GM21390 (cell line): ENCODE measurements at regions not wholly inside any gene's neighbourhood (a gene's known extent, or its start where the extent isn't known, plus 50 kb on each side); places are given as distances from the start of the nearest gene placed in this dataset.

Experiments
- ATAC-seq: cut with Tn5 transposase; IDR thresholded peaks from one replicate; pipeline ENCODE4 v1.9.1; 2021; ENCODE audit not compliant: unreplicated experiment

GRCh38 chr2:226233388-226233787 is 566.2 kb downstream of the IRS1 start:
- ATAC-seq, result no peak

DNA sequence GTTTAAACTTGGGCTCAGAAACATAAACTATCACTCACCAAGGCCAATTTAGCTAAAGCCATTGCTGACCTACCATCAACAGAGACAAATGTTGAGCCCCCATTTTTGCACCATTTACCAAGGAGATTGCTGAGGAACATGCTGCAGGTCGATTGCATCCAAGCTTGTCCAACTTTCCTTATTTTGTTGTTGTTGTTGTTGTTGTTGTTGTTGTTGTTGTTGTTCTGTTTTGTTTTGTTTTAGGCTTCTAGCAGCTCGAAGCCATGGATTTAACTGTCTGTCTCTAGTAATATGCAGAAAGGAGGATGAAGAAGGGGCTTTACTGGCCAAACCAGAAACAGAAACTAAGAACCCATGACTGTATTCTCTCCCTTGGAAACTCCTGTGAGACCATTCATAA is 571.5 kb downstream of the IRS1 start:
- ATAC-seq, result no peak

DNA sequence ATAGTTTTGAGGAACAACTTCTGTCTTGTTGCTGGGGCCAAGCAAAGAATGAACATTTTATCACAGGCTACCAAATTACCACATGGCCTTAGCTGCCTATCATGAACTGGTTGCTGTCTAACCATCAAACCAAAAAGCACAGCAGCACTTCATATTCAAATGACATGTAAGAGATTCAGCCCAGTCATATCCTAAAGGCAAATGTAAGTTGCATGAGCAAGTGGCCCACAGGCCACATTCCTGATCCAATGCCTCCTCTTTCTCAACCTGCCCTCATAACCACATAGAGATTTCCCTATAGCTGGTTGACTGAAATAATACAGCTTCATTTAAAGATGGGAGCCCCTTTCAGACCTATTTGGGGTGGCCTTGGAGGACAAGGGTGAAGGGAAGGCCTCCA is 572.3 kb downstream of the IRS1 start:
- ATAC-seq, result no peak

DNA sequence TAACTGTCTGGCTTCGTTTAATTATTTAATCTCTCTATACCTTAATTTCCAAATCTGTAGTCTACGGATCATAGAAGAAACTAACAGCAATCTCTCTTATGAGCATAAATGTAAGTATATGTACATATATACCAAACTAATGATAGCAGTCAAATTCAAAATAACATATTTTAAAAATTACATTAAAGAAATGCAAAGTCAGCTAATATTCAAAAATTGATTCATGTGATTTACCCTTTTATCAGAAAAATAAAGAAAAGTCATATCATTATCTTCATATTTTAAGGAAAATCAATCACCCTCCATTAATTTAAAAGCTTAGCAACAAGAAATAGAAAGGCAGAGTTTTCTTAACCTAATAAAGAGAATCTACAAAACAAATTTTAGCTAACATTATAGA is 575.9 kb downstream of the IRS1 start:
- ATAC-seq, result no peak

DNA sequence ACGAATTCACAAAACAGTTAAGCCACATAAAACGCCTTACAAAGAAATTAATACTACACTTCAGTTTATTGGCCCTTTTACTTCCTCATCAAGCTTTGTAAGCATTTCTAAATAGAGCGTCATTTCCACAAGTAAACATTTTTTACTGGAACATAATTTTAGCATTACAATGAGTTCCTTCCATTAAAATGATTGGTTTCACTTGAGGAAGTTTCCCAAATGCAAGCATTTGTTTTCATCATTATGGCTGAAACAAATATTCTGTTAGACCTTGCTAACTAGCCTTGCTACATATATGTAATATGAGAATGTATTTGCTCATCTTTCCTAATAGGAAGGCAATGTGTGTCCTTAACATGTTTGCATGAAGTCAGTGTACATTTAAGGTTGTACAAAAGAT is 579.1 kb downstream of the IRS1 start:
- no peak for ATAC-seq

- ATAC-seq, result no peak
These were observed 582.4 kb downstream of the IRS1 start for GRCh38 chr2:226217191-226217590.

DNA sequence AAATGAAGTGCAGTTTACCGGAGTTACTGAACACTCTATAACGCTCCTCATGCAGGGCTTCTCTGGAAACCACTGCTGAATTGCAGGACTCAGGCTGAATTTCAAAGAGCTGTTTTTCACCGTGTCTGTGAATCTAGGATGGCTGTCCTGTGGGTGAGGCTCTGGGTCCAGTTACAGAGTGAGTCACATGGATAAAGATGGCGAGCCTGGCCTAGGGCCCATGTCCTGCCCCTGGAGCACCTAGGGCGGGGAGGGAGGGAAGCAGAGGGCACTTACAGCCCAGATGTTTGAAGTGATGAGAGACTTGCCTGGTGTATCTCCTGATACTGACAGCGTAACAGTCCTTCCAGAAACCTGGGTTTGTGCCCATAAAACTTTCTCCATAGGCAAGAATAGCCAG is 583.0 kb downstream of the IRS1 start:
- no peak for ATAC-seq

- ATAC-seq, result peak; percentile 94
These were observed 583.6 kb downstream of the IRS1 start for GRCh38 chr2:226215902-226216503.

DNA sequence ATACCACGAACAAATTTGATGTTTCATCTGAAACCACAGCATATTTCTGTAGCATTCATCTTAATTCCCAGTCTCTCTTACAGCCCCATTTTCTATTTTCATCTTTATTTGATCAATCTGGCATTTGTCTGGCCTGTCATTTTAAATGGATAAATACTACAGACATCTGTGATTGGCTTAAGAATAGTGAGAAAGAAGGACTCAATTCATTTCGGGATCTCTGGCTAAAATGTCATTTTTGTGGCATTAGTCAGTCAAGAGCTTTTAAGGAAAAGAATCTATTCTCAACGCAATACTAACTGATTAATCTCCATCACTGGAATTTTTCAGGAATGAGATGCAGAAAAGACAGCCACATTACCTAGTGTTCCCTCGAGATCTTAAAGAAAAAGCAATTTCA is 585.9 kb downstream of the IRS1 start:
- no peak for ATAC-seq

DNA sequence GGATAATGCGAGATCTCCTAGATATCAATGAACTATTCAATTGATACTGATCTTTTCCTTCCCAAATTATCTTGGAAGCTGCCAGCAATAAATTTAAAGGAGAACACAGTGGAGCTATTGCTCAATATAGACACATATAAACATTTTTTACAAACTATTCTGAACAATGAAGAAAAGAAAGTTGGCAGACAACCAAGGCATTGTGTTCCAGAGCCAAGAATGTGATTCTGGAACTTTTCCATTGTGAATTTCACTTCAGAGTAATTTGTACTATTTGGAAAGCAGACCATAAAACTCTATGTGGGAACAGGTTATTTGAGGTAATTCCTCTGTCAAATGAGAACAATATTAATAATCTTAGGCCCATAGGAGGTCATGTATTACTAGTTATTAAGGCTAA is 588.2 kb downstream of the IRS1 start:
- no peak for ATAC-seq

DNA sequence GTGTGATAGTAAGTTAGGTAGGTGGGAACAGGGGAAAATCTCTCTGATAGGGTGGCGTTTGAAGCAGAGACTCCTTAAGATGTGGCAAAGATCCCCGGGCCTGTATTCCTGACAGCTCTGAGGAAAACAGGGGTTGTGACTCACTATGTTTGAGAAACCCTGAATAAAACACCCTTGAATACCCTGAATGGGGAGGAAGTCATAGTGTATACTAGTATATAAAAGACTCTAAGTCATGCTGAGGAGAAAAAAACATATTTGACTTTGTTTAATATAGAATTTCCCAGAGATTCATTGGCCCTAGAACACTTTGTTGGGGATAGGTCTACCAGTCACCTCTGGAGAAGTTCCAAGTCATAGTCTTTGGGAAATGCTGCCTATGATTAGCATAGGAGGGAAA is 590.9 kb downstream of the IRS1 start:
- ATAC-seq, result no peak

- no peak for ATAC-seq
These were observed 591.9 kb downstream of the IRS1 start for GRCh38 chr2:226207671-226208070.

DNA sequence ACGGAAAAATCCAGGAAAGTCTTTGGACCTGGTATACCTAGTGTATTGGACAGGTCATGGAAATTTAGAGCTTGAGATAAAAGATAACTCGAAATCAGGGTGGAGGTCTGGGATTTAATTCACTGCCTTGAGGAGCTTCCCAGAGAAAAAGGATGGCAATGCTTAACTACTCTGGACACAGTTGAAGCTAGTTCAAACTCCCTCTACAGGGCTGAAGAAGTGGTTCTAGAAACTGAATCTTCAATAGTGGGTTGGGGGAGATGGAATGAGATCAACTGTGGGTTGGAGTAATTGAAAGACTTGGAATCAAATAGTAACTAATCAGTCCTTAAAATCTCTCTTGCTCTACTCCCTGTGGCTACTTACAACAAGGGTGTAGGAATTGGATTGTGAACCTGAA is 600.1 kb downstream of the IRS1 start:
- ATAC-seq, result no peak

- no peak for ATAC-seq
These were observed 600.7 kb downstream of the IRS1 start for GRCh38 chr2:226198956-226199355.

- ATAC-seq, result no peak
These were observed 609.0 kb downstream of the IRS1 start for GRCh38 chr2:226190479-226191252.

DNA sequence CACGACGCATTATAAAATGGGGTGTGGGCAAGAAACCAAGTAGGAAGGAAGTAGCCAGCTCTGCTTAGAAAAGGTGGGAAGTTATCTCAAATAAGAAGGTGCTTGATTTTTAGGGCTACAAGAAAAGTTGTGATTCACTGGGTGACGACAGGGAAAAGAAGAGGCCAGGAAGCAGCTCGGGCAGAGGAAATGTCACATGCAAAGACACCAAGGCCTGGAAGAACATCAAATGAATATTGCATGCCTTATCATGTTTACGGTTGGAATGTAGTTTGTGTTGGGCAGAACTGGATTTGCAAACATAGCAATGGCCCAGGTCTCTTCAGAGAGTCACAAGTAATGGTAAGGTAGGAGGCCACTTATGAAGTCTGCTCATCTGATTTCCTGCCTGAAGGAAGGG is 610.6 kb downstream of the IRS1 start:
- no peak for ATAC-seq

DNA sequence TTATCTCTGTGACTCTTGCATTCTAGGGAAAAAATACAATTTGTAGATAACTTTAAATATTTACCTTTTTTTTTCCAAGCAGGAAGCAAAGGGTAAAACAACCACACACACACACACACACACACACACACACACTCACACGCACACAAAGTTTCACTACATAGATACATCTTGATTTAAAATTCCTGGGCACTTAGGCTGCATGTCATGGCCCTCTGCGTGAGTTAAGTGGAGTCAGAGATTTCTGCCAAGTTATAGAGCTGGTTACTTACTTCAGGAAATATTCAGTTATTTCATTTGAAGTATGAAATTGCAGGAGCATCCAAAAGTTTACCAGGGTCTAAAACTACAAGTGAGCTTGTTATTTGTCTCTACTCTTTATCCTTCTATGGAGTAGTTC is 612.0 kb downstream of the IRS1 start:
- ATAC-seq, result no peak

DNA sequence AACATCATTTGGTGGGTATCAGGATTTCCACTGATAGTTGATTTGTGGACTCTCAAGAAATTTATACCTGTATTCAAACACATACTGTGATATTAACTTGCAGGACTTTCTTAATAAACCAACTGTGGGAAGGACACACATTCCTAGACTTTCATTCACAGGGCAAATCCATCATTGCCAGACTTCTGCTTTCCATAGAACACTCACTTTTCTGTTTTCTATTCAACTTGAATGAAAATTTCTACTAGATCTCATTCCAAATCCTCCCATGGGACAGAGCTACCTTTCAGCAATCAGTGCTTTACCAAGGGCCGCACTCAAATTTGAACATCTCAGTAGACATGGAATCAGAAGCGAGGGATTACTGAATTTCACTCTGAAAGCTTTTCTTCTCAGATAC is 612.5 kb downstream of the IRS1 start:
- ATAC-seq, result no peak

GRCh38 chr2:226185616-226186211 is 613.9 kb downstream of the IRS1 start:
- ATAC-seq, result no peak

- ATAC-seq, result no peak
These were observed 614.5 kb downstream of the IRS1 start for GRCh38 chr2:226184940-226185615.

GRCh38 chr2:226184540-226184939 is 615.1 kb downstream of the IRS1 start:
- no peak for ATAC-seq

- no peak for ATAC-seq
These were observed 616.1 kb downstream of the IRS1 start for GRCh38 chr2:226183550-226183949.
